GM19023 (cell line): ENCODE measurements at regions not wholly inside any gene's neighbourhood (a gene's known extent, or its start where the extent isn't known, plus 50 kb on each side); places are given as distances from the start of the nearest gene placed in this dataset.
"Not testable (repeated sequence)": the region's sequence is repeated elsewhere in the genome, so short reads cannot be mapped to it uniquely, and the experiment has no call there.

Experiments
- ATAC-seq: cut with Tn5 transposase; IDR thresholded peaks from one replicate; pipeline ENCODE4 v1.9.1; 2021; ENCODE audit warnings: mild to moderate bottlenecking, moderate library complexity; ENCODE audit not compliant: unreplicated experiment

DNA sequence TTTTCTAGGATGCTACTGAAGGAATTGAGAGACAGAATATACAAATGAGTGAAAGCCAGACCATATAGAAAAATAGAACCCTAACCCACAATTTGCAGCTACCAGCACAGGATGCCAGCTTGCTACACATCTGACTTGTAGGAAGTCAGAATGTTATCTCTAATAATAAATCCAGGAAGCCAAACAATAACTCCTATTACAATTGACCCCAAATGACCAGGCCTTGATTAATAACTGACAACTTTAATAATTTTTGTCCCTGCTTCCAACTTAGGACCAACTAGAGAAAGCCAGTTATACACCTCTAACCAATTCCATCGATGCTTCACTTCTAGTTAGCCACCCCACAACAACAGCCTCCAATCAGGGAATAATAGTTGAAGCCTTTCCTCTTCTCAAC, 193.4 kb downstream of the CASP12 start:
- ATAC-seq, result no peak

DNA sequence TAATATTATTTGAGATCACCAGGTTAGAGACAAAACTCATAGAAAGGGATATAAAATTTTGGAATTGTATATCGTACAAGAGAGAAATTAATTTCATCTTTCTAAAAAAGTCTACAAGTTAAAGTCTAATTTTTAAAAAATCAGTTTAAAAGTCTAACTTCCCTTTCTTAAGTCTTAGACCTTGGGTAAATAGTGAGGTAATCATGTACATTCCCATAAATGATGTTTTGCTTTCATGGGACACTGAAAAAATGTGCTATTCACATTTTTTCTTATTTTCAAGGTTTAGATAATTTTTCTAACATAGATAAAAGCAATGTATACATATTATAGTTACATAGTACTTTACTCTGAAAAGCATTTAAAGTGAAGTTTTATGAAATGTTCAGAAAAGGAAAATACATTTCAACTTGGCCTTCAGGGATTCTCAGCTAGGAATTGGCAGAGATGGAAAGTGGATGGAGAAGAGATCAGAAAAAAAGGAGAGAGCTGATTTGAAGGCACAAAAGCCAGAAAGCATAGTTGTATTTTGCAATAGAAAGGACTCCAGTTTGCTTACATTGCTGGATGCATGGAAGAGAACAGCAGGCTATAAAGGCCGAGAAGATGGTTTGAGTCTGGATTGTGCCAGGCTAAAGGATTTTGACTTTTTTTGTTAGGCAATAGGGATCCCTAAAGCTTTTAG, 194.0 kb downstream of the CASP12 start:
- ATAC-seq, result no peak

DNA sequence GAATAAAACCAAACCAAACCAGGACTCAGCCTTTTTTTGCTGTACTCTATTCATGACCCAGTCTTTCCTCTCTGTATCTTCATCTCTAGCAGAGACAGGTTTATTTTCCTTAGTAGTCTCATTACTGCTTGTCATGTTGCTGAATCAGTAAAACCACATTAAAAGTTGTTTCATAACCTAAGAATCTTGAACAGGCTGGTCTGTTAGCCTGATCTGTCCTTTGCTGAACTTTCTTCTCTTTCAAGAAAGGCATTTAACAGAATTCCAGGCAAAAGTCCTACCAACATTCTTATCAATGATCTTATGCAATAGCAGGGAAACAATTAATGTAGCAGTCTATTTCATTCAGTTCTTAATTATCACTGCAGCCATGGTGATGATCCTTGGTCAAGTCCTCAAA, 197.7 kb downstream of the CASP12 start:
- ATAC-seq, result no peak

DNA sequence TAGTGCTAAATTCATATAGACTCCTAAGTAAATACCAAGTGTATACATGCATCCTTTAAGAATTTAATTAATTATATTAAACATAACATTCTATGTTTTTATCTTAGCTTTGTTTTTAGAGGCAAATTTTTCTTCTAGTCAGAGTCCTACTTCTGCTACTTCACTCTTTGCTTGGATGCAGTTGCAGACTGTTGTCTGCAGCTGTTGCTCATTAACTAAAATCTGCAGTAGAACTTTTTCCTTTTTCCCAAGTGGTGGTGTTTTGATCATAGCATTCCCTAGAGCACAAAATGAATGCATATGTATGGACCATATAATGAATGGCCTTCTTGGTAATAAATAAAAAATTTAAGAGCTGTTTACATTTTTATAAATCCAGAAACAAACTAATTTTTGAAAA, 198.3 kb downstream of the CASP12 start:
- no peak for ATAC-seq

DNA sequence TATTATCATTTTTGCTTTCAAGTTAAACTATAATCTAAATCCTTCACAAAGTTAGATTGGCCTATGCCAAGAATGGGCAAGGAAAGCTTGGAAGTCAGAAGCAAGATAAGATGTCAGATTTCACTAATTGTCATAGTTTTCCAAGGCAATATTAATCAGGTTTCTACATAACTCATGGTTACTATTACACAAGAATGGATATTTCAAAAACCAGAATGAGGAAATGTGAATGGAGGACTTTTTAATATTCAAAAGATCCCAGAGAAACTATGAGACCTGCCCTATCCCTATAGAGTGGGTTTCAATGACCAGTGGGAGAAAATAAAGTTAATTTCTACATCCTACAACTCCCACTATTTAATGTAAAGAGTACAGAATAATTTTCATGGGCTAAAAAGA, 203.2 kb downstream of the CASP12 start:
- ATAC-seq, result no peak

DNA sequence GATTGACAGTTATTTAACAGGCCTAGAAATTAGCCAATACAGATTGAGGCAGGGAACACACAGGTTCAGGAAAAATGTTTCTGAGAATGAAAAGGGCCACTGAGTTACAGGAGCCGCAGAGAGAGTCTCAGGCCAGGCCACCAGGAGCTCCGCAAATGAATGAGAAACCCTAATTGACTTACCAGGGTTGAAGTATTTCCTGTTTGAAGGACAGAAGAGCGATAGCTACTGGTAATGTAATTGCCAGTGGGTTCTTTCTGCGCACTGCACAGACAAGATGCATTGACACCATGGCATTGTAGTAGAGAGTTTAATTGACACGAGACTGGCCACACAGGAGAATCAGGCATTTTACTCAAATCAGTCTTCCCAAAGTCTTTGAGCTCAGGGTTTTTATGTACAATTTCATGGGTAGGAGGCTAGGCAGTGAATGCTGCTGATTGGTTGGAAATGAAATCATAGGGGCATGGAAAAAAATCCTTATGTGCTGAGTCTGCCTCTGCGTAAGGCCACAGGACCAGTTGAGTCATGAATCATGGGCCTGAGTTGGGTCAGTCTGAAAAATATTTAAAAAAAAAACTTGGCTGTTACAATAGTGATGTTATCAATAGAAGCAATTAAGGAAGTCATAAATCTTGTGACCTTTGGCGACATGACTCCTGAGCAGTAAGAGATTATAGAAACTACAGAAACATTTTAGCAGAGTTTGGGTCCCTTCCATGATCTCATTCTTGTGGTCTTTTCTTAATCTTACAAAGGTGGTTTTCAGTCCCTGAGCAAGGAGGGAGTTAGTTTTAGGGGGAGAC, 203.8 kb downstream of the CASP12 start:
- ATAC-seq, result no peak

DNA sequence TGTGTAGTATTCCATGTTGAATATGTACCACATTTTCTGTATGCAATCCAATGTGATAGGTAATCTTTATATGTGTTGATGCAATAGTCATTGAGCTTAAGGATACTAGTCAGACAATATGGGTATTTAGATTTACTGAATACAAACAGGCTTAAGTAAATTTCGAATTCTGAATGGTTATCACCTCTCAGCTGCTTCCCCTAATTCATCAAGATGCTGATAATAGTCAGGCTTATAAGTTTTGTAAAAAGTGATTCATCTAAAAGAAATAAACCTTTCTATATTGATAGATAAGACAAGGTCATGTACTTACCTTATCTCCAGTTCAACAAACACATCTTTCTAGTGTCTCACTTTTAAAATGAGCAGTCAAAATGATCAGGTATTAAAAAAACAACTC, 205.5 kb downstream of the CASP12 start:
- ATAC-seq, result no peak

DNA sequence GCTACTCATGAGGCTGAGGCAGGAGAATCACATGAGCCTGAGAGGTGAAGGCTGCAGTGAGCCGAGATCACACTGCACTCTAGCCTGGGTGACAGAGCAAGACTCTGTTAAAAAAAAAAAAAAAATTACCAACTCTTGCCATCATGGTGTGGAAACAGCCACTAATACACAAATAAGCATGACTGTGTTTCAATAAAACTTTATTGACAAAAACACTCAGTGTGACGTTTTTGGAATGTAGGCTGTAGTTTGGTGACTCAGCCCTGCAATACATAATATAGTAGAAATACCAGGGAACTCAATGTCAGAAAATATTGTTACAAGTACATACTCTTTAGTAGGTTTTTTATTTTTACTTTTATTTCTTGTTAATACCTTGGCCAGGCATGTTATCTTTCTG, 207.1 kb downstream of the CASP12 start:
- no peak for ATAC-seq

DNA sequence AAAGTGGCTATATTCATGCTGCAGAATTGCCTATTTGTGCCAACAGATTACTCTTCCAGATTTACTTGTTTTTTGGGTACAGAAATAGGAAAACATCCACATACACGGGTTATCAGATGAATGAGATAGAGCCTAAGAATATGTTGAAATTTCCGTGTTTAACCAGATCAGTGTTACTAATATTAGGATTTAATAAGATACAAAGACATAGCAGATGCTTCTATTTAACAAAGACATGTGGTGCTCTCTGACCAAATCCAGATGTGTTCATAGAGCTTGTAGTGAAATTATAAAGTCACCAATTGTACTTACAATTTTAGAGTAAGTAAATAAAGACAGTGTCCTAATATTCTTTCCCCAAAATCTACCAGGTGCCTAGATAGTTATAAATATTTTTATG, 208.0 kb downstream of the CASP12 start:
- no peak for ATAC-seq

DNA sequence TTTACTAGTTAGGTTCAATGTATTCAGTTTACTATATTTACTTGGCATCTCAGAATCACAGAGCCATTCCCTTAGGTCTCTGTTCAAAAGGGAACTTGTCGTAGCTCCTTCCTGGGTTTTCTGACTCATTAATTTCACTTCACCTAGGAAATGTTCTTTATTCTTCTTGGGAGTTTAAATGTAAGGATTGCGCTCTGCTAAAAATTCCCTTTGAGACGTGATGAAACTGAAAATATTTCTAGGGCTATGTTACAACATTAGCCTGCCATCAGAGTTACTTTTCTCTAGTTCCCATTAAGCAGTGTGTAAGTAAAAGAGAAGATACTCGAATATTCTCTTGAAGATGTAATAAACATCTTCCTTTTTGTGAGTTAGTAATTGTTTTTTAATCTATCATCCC, 209.5 kb downstream of the CASP12 start:
- no peak for ATAC-seq

DNA sequence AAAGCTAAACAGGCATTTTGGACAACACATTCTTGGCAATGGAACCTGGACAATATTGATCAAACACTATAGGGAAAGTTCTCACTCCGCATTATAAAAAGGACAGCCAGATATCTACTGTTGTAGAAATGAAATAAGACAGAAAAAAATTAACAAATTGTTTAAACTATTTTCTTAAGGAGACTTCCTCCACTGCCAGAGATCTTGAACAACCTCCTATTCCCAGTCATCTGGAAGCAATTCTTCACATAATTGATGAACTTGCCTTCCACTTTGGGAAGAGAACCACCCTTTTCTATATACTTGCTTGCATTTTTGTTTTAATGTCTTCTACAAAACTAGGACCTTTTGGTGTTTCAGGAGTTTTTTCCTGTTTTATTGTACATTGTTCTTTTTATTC, 216.1 kb downstream of the CASP12 start:
- ATAC-seq, result no peak

DNA sequence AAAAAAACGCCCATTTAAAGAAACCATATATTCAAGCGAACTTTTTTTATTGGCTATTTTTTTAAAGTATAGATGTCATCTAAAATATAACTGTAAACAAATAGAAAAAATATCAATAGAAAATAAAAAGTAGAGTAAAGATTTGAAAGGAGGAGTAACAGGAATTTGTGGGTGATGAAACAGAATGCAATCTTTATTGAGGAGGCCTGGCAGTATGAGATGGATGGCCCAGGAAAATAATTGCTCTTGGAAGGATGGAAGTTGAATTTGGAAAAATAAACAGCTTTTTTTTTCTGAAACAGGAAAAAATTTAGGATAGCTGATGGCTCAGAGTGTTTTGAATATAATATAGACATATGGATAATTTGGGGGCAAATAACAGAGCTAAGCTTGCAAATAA, 219.0 kb downstream of the CASP12 start:
- ATAC-seq, result no peak

DNA sequence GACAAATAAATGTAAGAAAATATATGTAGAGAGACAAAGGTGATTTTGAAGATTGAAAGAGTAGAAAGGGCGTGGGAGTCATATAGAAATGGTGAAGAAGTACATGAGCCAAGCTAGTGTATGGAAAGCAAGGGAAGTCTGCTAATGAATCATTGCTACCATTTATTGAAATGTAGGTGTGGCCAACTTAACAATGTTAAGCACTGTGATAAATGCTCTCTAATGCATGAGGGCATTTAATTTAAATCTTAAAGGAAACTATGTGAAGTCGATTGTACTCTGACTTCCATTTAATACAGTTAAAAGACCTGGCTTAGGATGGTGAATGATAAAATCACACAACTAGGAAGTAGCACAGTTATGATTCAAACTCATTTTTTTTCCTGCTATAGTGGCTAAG, 219.9 kb downstream of the CASP12 start:
- ATAC-seq, result no peak

DNA sequence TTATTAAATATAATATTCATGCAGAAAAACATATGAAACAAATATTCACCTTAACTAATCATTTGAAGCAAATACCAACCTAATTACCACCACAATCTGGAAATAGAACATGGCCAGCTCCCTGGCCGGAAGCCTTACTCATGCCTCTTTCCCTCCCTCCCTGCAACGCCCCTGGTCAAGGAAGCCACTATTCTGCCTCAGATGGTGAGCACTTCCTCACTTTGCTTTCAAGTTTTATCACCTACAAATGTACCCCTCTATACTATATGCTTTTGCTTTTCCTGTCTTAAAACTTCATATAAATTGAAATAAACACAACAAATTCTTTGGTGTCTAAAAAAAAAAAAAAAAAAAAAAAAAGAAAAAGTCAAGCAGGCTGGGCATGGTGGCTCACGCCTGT, 221.2 kb downstream of the CASP12 start:
- ATAC-seq, result not testable (repeated sequence)

DNA sequence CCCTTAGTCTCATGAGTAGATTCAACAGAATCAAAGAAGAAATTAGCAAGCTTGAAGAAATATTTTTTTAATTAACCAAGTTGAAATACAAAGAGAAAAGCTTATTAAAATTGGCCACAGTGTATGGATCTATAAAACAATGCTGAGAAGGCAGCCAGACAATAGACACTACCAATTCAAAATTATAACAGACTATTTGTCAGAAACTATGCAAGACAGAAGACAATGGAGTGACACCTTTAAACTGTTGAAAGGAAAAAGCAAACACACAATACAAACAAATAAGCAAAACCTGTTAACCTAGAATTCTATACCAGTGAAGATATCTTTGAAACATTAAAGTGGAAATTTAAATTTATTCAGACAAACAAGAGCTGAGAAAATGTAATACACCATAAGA, 225.4 kb downstream of the CASP12 start:
- ATAC-seq, result no peak

DNA sequence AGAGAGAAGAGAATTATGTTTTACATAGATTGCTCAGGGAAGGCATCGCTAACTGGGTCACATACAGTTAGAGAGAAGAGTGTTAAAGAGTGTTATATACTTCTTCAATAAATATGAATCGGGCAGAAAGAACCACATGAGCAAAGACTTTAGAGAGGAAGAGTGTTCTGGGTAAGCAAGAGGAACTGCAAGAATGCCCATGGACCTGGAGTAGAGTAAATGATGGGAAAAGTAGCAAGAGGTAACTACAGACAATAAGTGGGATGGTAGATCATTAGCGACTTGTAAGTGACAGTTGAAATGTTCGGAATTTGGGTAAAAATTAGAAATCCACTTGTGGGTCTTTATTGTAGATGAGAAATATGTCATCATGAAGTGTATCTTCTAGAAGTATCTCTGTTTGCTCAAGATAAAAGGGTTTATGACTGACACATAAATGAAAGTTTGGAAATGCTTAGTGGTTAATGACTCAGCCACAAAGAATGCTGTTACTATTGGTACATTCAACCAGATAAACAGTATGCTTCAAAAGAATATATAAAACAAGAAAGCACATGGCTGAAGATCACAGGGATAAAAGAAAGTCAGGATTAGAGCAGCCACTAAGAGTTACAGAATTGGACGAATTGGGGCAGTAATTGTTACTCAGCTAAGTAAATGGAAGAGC, 229.3 kb downstream of the CASP12 start:
- ATAC-seq, result no peak

DNA sequence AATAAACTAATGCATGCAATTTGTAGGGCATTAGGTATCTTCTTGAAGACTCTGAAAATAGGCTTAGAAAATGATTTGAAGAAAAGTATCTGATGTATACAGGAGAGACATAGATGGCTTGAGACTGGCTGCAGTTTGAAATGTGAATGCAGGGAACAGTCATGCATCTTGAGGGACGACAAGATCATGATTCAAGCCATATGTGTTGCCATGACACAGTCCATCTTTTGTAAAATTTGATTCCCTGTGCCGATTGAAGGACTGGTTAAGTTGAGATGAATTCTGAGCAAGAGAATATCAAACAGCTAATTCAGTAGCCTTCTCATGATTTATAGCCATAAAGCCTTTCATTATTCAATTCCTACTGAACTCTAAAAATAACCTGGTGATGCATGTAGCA, 231.6 kb downstream of the CASP12 start:
- no peak for ATAC-seq

DNA sequence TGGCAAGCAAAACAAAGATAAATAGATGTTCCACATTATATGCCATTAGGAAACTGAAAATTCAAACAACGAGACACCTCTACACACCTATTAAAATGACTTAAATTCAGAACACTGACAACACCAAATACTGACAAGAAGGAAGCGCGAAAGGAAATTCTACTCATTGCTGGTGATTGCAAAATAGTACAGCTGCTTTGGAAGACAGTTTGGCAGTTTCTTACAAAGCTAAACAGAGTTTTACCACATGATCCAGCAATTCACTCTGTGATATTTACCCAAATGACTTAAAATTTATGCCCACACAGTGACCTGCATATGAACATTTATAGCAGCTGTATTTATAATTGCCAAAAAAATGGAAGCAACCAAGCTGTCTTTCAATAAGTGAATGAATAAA, 232.6 kb downstream of the CASP12 start:
- ATAC-seq, result no peak

DNA sequence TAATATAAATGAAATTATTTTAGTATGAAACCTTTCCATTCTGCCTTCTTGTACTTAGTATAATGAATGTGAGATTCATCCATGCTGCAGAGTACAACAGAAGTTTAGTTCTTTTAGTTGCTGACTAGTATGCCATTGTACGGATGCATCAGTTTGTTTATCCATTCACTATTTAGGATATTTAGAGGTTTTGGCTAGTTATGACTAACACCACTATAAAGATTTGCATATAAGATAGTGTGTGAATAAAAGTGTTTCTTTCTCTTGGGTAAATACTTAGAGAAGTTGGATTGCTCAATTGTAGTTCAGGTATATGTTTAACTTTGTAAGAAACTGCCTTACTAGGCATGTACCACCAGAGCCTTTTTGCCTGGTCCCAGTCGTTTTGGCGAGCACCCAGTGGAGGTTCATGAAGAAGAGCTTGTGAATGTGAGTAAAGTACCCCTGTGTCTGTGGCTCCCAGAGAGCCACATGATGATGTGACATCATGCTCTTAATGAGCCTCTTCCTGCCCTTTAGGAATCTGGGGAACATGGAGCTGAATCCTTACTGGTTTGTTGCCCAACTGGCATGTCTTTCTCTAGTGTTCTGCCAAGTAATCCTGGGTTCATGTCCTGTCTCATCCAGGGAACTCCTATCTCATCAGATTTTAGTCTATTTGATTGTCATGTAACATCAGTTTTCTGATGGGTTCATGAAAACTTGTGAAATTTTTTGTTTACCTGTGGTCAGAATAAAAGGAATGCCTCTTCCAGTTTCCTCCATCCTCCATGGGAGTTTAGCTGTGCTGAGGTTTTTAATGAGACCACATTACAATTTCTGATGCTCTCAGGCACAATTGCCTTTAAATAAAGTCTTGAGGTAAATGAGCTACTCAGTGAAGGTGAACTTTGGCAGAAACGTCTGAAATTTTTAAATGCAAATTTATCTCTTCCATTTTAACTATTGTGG, 234.8 kb downstream of the CASP12 start:
- ATAC-seq, result no peak

DNA sequence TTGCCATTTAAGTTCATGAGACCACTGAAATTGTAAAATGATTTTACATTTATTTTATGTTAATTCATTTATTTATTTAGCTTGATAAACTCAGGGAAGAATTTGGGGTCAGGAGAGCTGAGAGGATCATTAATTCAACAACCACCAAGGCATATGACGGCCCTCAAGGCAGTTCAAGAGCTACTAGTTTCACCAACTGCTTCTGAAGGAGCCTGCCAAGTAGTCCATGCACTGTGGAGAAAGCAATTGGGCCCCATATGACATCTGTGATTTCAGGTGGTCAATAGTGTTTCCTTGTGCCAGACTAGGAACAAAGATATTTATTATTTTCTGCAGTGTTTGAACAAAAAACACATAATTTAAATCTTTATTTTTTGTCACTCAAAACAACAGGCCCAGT, 236.4 kb downstream of the CASP12 start:
- no peak for ATAC-seq

DNA sequence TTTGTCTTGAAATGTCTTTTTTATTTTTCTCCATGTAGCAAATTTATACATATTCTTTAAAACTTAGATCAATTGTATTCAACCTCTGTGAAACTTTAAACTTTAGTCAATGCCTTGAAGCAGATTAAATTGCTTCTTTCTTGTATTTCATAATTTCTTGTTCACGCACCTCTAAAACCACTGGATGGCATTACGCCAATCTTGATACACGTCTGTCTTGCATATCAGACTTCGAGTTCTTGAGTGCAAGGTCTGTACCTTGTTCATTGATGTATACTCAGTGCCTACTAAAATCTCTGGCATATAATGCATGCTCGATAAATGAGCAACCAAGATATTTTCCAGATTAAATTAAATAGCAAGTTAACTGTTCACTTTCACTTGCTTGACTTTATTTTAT, 236.8 kb downstream of the CASP12 start:
- ATAC-seq, result no peak
